ENCODE measurements at regions not wholly inside any gene's neighbourhood (a gene's known extent, or its start where the extent isn't known, plus 50 kb on each side); places are given as distances from the start of the nearest gene placed in this dataset.

GRCh38 chr16:82293671-82294070 is 123.6 kb upstream of the MPHOSPH6 start:
- no peak overlapping the region for H3K4me2 ChIP-seq
- no peak overlapping the region for H2AFZ ChIP-seq (ENCODE audit: low read depth)
- 0% methylated on average over 2 of the region's 2 CpGs for WGBS (ENCODE audit: low lambda C conversion rate)
- no peaks in the 10 kb centered on the region for H3K4me1 ChIP-seq (ENCODE audit: control insufficient read depth in 1 of 2, insufficient read depth in 2 of 2, low read depth in 1 of 2, low read length in 1 of 2)
- H3F3A ChIP-seq (replicated peaks; ENCODE audit: insufficient read depth): no peaks in the 10 kb centered on the region
- no peak overlapping the region for H3K9ac ChIP-seq
- H3K36me3 ChIP-seq (replicated peaks in 1 of 2; ENCODE audit: control insufficient read depth in 1 of 2, insufficient read depth in 2 of 2, low read length in 1 of 2): no peaks in the 10 kb centered on the region
- H3K9me3 ChIP-seq: no peaks in the 10 kb centered on the region
- no peak for DNase-seq
- ChIA-PET CTCF (no interaction called here), POLR2A (no interaction called here)
- H3K27ac ChIP-seq (ENCODE audit: low read depth in 2 of 2, low read length in 1 of 2): no peak overlapping the region
- H3K79me2 ChIP-seq (ENCODE audit: insufficient read depth): no peaks in the 10 kb centered on the region
- no peaks in the 10 kb centered on the region; the same call in 1 of the 2 replicates for H3K27me3 ChIP-seq (ENCODE audit: insufficient read depth)
- no peaks in the 10 kb centered on the region for H4K20me1 ChIP-seq (ENCODE audit: insufficient read depth)
- H3K4me3 ChIP-seq (ENCODE audit: low read depth in 2 of 2, low read length in 1 of 2): no peak overlapping the region
- no peak for TF ChIP-seq IRF3 (IDR thresholded peaks at IDR 0.05; ENCODE audit: low read depth, low read length)
- TF ChIP-seq EP300 (IDR thresholded peaks at IDR 0.05; ENCODE audit: borderline replicate concordance in 1 of 2, low read depth in 1 of 2, low read length in 1 of 2): no peak
- no peak for TF ChIP-seq FOXJ3 (CRISPR knock-in tag; IDR thresholded peaks at IDR 0.05)
- no peaks in the 10 kb centered on the region for H3K9me2 ChIP-seq

GRCh38 chr16:82287937-82288336 is 117.9 kb upstream of the MPHOSPH6 start:
- Histone ChIP-seq H3F3A (replicated peaks; ENCODE audit: insufficient read depth) (no peaks in the 10 kb centered on the region), H2AFZ (ENCODE audit: low read depth) (no peak overlapping the region), H3K4me1 (ENCODE audit: control insufficient read depth in 1 of 2, insufficient read depth in 2 of 2, low read depth in 1 of 2, low read length in 1 of 2) (no peaks in the 10 kb centered on the region), H3K4me3 (ENCODE audit: low read depth in 2 of 2, low read length in 1 of 2) (no peak overlapping the region), H3K9me3 (no peaks in the 10 kb centered on the region), H3K4me2 (no peak overlapping the region), H3K27ac (ENCODE audit: low read depth in 2 of 2, low read length in 1 of 2) (no peak overlapping the region), H3K9ac (no peak overlapping the region), H3K27me3 (ENCODE audit: insufficient read depth) (no peaks in the 10 kb centered on the region; the same call in 1 of the 2 replicates), H3K36me3 (replicated peaks in 1 of 2; ENCODE audit: control insufficient read depth in 1 of 2, insufficient read depth in 2 of 2, low read length in 1 of 2) (no peaks in the 10 kb centered on the region), H4K20me1 (ENCODE audit: insufficient read depth) (no peaks in the 10 kb centered on the region), H3K9me2 (no peaks in the 10 kb centered on the region), H3K79me2 (ENCODE audit: insufficient read depth) (no peaks in the 10 kb centered on the region)
- no peak for DNase-seq
- ChIA-PET CTCF (interaction anchor here (0.6 to 1.6 kb wide), 3 partner anchors 16 to 257 kb away, joined by 3 to 10 read pairs (median 3); no protein-coding TSS in a partner anchor), POLR2A (no interaction called here)
- TF ChIP-seq YY1 (IDR thresholded peaks at IDR 0.05; ENCODE audit: low read depth) (no peak), TEAD4 (IDR thresholded peaks at IDR 0.05; ENCODE audit: borderline replicate concordance, insufficient read depth) (no peak)
- WGBS (ENCODE audit: low lambda C conversion rate): 12% methylated on average over 3 of the region's 3 CpGs

GRCh38 chr16:82282662-82283061 is 112.6 kb upstream of the MPHOSPH6 start:
- H3F3A ChIP-seq (replicated peaks; ENCODE audit: insufficient read depth): no peaks in the 10 kb centered on the region
- no peaks in the 10 kb centered on the region for H3K79me2 ChIP-seq (ENCODE audit: insufficient read depth)
- H3K27me3 ChIP-seq (ENCODE audit: insufficient read depth): no peaks in the 10 kb centered on the region; the same call in 1 of the 2 replicates
- H3K27ac ChIP-seq (ENCODE audit: low read depth in 2 of 2, low read length in 1 of 2): no peak overlapping the region
- DNase-seq: no peak
- no peaks in the 10 kb centered on the region for H3K9me3 ChIP-seq
- CTCF ChIA-PET: interaction anchor here (2.1 kb wide), 1 partner anchor 20 kb away, joined by 8 read pairs; no protein-coding TSS in a partner anchor
- no peak overlapping the region for H3K4me2 ChIP-seq
- H4K20me1 ChIP-seq (ENCODE audit: insufficient read depth): no peaks in the 10 kb centered on the region
- no peaks in the 10 kb centered on the region for H3K36me3 ChIP-seq (replicated peaks in 1 of 2; ENCODE audit: control insufficient read depth in 1 of 2, insufficient read depth in 2 of 2, low read length in 1 of 2)
- no peaks in the 10 kb centered on the region for H3K4me1 ChIP-seq (ENCODE audit: control insufficient read depth in 1 of 2, insufficient read depth in 2 of 2, low read depth in 1 of 2, low read length in 1 of 2)
- H3K4me3 ChIP-seq (ENCODE audit: low read depth in 2 of 2, low read length in 1 of 2): no peak overlapping the region
- no peak overlapping the region for H2AFZ ChIP-seq (ENCODE audit: low read depth)
- no peaks in the 10 kb centered on the region for H3K9me2 ChIP-seq
- H3K9ac ChIP-seq: no peak overlapping the region
- POLR2A ChIA-PET: no interaction called here
- TF ChIP-seq GABPA (IDR thresholded peaks at IDR 0.05; ENCODE audit: low read depth) (no peak), IRF3 (IDR thresholded peaks at IDR 0.05; ENCODE audit: low read depth, low read length) (no peak), USF1 (IDR thresholded peaks at IDR 0.05; ENCODE audit: borderline replicate concordance, low read depth) (no peak), REST (IDR thresholded peaks at IDR 0.05; ENCODE audit: low read depth, low read length) (no peak), CTCF (IDR thresholded peaks at IDR 0.05) (no peak), TCF12 (IDR thresholded peaks at IDR 0.05) (no peak), PBX3 (IDR thresholded peaks at IDR 0.05) (no peak), CHD2 (IDR thresholded peaks at IDR 0.05; ENCODE audit: low read length, partially characterized antibody) (no peak)

All from SK-N-SH (cell line).